Mammary epithelial cell (primary cell): ENCODE measurements at regions not wholly inside any gene's neighbourhood (a gene's known extent, or its start where the extent isn't known, plus 50 kb on each side); places are given as distances from the start of the nearest gene placed in this dataset.

ENCODE experiments used
- EZH2 ChIP-seq: IDR thresholded peaks from 2 replicates; pipeline ENCODE4 v1.6.1; 2012; ENCODE audit warnings: low read length, inconsistent platforms, borderline replicate concordance
- TF ChIP-seq, protein P1 (sequence below), 2 donors: IDR thresholded peaks in 1 of 2; conservative IDR thresholded peaks in 1 of 2; 2 replicates each; pipeline ENCODE4 v1.5.1; 2011 to 2012; ENCODE audit warnings: inconsistent platforms in 2 of 2, low read length in 2 of 2, mild to moderate bottlenecking in 2 of 2, control low read depth in 1 of 2, low read depth in 1 of 2; ENCODE audit not compliant: insufficient read depth in 1 of 2; ENCODE audit errors: extremely low read depth in 1 of 2

DNA sequence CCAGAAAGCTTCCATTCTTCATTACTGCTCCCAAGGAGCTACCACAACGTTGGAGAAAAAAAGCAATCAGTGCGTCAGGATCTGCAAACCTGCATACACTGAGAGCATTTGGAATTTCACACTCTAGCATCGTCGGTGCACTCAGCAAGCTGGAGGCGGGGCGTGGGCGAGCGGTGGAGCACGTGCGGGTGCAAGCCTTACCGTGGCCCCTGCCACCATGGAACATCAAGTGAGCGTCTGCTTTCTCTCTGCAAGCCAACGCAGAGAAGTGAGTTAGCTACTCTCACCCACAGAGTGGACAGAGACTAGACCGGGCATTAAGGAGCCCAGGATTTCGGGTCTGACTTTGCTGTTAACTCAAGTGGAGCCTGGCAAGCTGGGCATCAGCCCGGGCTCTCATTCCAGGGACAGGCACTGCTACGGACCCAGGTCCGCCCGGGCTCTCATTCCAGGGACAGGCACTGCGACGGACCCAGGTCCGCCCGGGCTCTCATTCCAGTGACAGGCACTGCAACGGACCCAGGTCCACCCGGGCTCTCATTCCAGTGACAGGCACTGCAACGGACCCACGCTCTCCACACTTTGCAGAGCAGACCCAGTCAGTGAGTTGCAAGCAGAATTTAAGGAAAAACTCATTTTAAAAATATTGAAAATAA is 124.1 kb upstream of the SPACA7 start:
- no peak for TF ChIP-seq EZH2
- TF ChIP-seq, protein P1, sequence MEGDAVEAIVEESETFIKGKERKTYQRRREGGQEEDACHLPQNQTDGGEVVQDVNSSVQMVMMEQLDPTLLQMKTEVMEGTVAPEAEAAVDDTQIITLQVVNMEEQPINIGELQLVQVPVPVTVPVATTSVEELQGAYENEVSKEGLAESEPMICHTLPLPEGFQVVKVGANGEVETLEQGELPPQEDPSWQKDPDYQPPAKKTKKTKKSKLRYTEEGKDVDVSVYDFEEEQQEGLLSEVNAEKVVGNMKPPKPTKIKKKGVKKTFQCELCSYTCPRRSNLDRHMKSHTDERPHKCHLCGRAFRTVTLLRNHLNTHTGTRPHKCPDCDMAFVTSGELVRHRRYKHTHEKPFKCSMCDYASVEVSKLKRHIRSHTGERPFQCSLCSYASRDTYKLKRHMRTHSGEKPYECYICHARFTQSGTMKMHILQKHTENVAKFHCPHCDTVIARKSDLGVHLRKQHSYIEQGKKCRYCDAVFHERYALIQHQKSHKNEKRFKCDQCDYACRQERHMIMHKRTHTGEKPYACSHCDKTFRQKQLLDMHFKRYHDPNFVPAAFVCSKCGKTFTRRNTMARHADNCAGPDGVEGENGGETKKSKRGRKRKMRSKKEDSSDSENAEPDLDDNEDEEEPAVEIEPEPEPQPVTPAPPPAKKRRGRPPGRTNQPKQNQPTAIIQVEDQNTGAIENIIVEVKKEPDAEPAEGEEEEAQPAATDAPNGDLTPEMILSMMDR (conservative IDR thresholded peaks at IDR 0.05 in 1 of 2, IDR thresholded peaks at IDR 0.05 in 1 of 2; ENCODE audit: extremely low read depth in 1 of 2, insufficient read depth in 1 of 2, low read depth in 1 of 2, low read length in 2 of 2): no peak
